GM20000 (cell line): ENCODE measurements at regions not wholly inside any gene's neighbourhood (a gene's known extent, or its start where the extent isn't known, plus 50 kb on each side); places are given as distances from the start of the nearest gene placed in this dataset.

Experiments used
- DNase-seq: peaks from one replicate; pipeline ENCODE4 v3.0.0; 2012; ENCODE audit warnings: low spot score
- TF ChIP-seq, protein P1 (sequence below): IDR thresholded peaks from 2 replicates; pipeline ENCODE4 v1.5.1; 2012; ENCODE audit warnings: mild to moderate bottlenecking, control low read depth; ENCODE audit errors: extremely low read depth, missing control alignments

DNA sequence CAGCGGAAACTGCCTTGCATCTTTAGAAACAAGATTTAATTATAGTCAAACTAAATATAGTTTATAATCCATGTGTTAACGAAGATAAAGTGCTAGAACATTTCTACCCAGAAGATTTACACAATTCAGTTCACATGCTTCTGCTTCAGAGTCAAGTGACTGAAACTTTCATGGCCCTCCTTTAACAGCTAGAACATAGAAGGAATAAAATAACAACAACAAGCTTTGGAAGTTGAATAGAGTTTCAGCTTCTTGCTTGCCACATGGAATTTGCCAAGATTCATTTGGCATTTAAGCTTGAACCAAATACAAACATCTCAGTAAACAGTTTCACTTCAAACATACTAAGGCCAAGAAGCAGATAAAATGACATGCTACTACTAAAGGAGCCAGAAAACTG, 676.3 kb upstream of the ANO3 start:
- DNase-seq: no peak
- TF ChIP-seq, protein P1, sequence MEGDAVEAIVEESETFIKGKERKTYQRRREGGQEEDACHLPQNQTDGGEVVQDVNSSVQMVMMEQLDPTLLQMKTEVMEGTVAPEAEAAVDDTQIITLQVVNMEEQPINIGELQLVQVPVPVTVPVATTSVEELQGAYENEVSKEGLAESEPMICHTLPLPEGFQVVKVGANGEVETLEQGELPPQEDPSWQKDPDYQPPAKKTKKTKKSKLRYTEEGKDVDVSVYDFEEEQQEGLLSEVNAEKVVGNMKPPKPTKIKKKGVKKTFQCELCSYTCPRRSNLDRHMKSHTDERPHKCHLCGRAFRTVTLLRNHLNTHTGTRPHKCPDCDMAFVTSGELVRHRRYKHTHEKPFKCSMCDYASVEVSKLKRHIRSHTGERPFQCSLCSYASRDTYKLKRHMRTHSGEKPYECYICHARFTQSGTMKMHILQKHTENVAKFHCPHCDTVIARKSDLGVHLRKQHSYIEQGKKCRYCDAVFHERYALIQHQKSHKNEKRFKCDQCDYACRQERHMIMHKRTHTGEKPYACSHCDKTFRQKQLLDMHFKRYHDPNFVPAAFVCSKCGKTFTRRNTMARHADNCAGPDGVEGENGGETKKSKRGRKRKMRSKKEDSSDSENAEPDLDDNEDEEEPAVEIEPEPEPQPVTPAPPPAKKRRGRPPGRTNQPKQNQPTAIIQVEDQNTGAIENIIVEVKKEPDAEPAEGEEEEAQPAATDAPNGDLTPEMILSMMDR: no peak

DNA sequence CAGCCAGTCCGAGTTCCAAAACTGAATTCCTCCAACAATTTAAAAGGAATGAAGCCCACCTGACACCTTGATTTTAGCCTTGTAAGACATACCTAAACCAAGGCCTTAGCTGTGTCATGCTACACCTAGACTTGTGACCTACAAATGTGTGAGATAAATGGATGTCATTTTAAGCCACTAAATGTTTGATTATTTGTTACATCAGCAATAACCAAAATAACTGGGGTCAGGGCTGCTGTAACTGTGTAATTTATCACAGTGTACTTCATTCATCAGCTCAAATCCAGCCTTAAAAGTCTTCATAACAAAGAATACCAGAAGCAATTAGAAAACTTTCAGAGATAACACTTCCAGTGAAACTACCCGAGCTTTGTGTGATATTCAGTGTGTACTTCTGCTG, 673.0 kb upstream of the ANO3 start:
- DNase-seq: no peak
- TF ChIP-seq, protein P1: no peak

DNA sequence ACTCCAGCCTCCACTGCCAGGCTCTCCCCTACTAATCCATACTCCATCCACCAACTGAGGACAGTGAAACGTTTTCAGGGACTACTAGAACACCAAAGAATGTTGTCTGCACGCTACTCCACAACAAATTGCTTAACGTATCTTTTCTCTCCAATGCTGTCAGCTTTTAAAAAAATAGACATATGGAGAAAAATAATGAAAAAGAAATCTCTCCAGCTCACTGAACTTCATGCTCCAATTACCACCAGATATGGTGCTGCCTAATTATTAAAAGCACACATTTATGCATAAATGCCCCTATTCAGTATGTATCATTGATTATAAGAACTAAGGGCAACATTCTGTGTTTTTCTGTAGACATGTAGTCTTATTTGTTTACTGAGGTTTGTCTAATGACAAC, 672.2 kb upstream of the ANO3 start:
- TF ChIP-seq, protein P1: no peak
- DNase-seq: no peak

DNA sequence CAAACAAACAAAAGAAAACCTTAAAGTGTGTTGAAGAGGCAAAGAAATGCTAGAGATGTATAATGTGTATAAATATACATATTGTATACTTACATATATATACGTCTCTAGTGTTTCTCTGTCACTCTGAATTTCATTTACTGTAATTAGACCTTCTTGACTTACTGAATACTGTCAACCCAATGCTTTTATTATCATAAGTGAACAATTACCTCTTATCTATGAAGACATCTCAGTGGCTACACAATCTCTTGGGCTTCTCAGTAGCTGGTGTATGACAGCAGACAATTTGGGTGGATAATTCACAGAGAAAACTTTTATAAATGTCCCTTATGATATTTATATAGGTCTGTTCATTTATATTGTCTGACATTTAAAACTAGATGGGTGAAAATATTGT, 664.1 kb upstream of the ANO3 start:
- no peak for DNase-seq
- TF ChIP-seq, protein P1: no peak

DNA sequence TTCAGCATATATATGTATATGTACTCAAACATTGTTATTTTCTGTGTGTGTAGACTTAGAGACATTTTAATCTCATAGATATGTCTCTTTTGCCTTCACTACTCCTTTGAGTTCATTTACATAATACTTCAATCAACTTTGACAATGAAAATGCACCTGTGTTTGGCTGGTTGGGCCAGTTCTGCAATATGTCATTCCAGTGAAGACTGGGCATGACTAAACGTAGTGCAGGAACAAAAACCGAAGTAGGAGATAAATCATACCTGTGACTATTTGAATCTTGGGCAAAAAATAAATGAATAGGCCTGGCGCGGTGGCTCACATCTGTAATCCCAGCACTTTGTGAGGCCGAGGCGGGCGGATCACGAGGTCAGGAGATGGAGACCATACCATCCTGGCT, 640.0 kb upstream of the ANO3 start:
- no peak for DNase-seq
- TF ChIP-seq, protein P1: no peak

DNA sequence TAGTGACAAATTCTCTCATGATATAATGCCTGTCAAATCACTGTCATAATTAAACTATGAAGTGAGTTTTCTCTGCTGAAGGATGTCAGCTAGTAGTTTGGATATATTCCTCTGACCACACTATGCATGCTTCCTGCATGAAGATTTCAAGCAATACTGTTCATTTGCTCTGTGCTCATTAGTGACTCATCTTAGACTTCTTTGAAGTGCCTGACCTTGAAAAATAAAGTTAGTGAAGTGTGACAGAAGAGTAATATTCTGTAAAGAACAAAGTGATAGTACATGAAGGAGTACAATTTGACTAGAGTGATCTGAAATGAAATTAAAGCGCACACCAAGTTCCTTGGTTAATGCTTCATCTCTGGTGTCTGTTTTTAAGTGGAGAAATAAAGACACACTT, 629.5 kb upstream of the ANO3 start:
- no peak for DNase-seq
- TF ChIP-seq, protein P1: no peak

DNA sequence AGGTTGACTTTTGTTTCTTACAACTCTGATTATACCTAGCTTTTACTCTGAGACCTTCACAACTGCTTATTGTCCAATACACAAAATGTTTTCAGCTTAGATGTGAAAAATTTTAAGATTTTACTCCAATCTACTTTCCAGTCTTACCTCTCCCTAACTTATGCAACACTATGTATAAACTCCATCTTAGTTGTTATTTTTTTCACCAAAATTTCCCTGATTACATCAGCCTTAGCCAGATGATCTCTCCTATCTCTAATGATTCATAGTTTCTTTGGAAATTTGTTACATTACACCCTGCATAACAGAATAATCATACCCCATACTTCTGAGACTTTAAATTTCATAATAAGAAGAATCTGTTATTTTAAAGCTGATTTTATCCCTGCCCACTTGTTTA, 621.0 kb upstream of the ANO3 start:
- DNase-seq: no peak

More for the DNA sequence above, 621.0 kb upstream of the ANO3 start:
- TF ChIP-seq, protein P1: no peak
